HL-60 (cell line): ENCODE measurements at regions not wholly inside any gene's neighbourhood (a gene's known extent, or its start where the extent isn't known, plus 50 kb on each side); places are given as distances from the start of the nearest gene placed in this dataset.

ENCODE experiments used
- POLR2AphosphoS5 ChIP-seq: IDR thresholded peaks from 2 replicates; pipeline ENCODE4 v1.6.1; 2012; ENCODE audit warnings: low read depth
- TF ChIP-seq, protein P1 (sequence below): IDR thresholded peaks from one replicate; pipeline ENCODE4 v1.5.1; 2011; ENCODE audit warnings: low read length, control low read depth, inconsistent platforms; ENCODE audit not compliant: insufficient read depth

DNA sequence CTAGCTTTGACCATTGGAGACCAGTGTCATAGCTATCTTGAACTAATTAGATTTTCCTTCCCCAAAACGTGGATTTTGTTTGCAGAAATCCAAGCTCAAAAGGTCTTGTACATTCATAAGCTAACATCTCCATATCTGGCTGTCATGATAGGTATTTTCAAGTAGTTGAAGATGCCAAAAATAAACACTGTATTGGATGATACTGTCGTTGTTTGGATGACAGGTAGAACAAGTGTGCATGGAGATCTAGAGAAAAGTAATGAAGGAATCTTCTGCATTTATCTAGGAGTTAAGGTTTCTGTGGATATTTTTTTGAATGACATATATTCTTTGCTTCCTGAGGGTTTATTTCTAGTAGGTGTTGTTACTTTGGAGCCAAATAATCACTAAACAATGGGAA lies 1696.1 kb downstream of the SI start:
- TF ChIP-seq, protein P1, sequence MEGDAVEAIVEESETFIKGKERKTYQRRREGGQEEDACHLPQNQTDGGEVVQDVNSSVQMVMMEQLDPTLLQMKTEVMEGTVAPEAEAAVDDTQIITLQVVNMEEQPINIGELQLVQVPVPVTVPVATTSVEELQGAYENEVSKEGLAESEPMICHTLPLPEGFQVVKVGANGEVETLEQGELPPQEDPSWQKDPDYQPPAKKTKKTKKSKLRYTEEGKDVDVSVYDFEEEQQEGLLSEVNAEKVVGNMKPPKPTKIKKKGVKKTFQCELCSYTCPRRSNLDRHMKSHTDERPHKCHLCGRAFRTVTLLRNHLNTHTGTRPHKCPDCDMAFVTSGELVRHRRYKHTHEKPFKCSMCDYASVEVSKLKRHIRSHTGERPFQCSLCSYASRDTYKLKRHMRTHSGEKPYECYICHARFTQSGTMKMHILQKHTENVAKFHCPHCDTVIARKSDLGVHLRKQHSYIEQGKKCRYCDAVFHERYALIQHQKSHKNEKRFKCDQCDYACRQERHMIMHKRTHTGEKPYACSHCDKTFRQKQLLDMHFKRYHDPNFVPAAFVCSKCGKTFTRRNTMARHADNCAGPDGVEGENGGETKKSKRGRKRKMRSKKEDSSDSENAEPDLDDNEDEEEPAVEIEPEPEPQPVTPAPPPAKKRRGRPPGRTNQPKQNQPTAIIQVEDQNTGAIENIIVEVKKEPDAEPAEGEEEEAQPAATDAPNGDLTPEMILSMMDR, result no peak
- TF ChIP-seq POLR2AphosphoS5, result no peak
